ENCODE measurements at regions not wholly inside any gene's neighbourhood (a gene's known extent, or its start where the extent isn't known, plus 50 kb on each side); places are given as distances from the start of the nearest gene placed in this dataset.

- no peak for DNase-seq (ENCODE audit: low read depth, low spot score)
- no peak for TF ChIP-seq CTCF (IDR thresholded peaks at IDR 0.05; ENCODE audit: low read depth, low read length)
- in situ Hi-C loops (cut with HindIII; ENCODE audit: low sequenced_read_pairs) = no loop called here
- no peak overlapping the region for H3K4me3 ChIP-seq (ENCODE audit: low read depth, low read length)
Observed at GRCh38 chr10:130739757-130740145, 571.8 kb downstream of the TCERG1L start.

- no peak for TF ChIP-seq CTCF (IDR thresholded peaks at IDR 0.05; ENCODE audit: low read depth, low read length)
- in situ Hi-C loops (cut with HindIII; ENCODE audit: low sequenced_read_pairs) = no loop called here
- DNase-seq (ENCODE audit: low read depth, low spot score) = no peak
- H3K4me3 ChIP-seq (ENCODE audit: low read depth, low read length) = no peak overlapping the region
Observed at GRCh38 chr10:130740166-130740565, 571.4 kb downstream of the TCERG1L start.

GRCh38 chr10:130740915-130741750, 570.4 kb downstream of the TCERG1L start:
- no peak for TF ChIP-seq CTCF (IDR thresholded peaks at IDR 0.05; ENCODE audit: low read depth, low read length)
- DNase-seq (ENCODE audit: low read depth, low spot score) = no peak
- H3K4me3 ChIP-seq (ENCODE audit: low read depth, low read length) = no peak overlapping the region
- in situ Hi-C loops (cut with HindIII; ENCODE audit: low sequenced_read_pairs) = no loop called here

GRCh38 chr10:130741901-130742855, 569.3 kb downstream of the TCERG1L start:
- H3K4me3 ChIP-seq (ENCODE audit: low read depth, low read length) = no peak overlapping the region
- DNase-seq (ENCODE audit: low read depth, low spot score) = no peak
- in situ Hi-C loops (cut with HindIII; ENCODE audit: low sequenced_read_pairs) = no loop called here
- TF ChIP-seq CTCF (IDR thresholded peaks at IDR 0.05; ENCODE audit: low read depth, low read length) = no peak

- DNase-seq (ENCODE audit: low read depth, low spot score) = no peak
- H3K4me3 ChIP-seq (ENCODE audit: low read depth, low read length) = no peak overlapping the region
- in situ Hi-C loops (cut with HindIII; ENCODE audit: low sequenced_read_pairs) = no loop called here
- TF ChIP-seq CTCF (IDR thresholded peaks at IDR 0.05; ENCODE audit: low read depth, low read length) = no peak
Observed at GRCh38 chr10:130742941-130743675, 568.4 kb downstream of the TCERG1L start.

- TF ChIP-seq CTCF (IDR thresholded peaks at IDR 0.05; ENCODE audit: low read depth, low read length) = no peak
- in situ Hi-C loops (cut with HindIII; ENCODE audit: low sequenced_read_pairs) = no loop called here
- no peak overlapping the region for H3K4me3 ChIP-seq (ENCODE audit: low read depth, low read length)
- no peak for DNase-seq (ENCODE audit: low read depth, low spot score)
Observed at GRCh38 chr10:130743751-130744271, 567.7 kb downstream of the TCERG1L start.
